Prostate gland (tissue), 2 donors: ENCODE measurements at regions not wholly inside any gene's neighbourhood (a gene's known extent, or its start where the extent isn't known, plus 50 kb on each side); places are given as distances from the start of the nearest gene placed in this dataset.

Experiments used
- CTCF ChIP-seq, 4 experiments: fragments of 200-600 bp in 2 of 4; fragments of 450-650 bp in 2 of 4; sonication (generic) in 2 of 4; IDR thresholded peaks; 1 replicate in 3 of 4; 2 replicates in 1 of 4; pipeline ENCODE4 v1.5.1; 2016 to 2019; ENCODE audit warnings: antibody characterized with exemption in 4 of 4, mild to moderate bottlenecking in 2 of 4, moderate library complexity in 2 of 4
- POLR2A ChIP-seq: fragments of 450-650 bp; IDR thresholded peaks from one replicate; pipeline ENCODE4 v1.6.1; 2016; ENCODE audit warnings: antibody characterized with exemption, mild to moderate bottlenecking
- POLR2AphosphoS5 ChIP-seq: sonication (generic); formaldehyde crosslinking; IDR thresholded peaks from one replicate; pipeline ENCODE4 v1.6.1; 2017; ENCODE audit warnings: antibody characterized with exemption

DNA sequence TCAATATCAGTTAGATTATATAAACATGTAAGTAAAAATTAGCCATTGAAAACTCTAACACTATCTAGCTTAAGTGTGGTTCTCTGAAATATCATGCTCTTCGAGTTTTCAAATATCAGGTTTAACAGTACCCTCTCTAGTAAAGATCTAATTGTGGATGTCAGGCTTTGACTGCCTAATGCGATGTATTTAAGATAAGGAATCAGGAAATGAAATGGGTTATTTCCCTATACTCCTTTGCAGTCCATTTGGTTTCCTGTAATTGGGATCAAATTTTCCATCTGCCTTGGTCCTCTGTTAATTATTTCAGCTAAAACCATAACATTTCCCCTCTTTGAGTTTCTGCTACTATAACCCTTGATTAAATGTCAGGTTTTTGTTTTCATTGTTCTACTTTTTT is 361.3 kb upstream of the MMS22L start:
- TF ChIP-seq CTCF (IDR thresholded peaks at IDR 0.05) (no peak), POLR2A (no peak), POLR2AphosphoS5 (no peak)
